ENCODE measurements at regions not wholly inside any gene's neighbourhood (a gene's known extent, or its start where the extent isn't known, plus 50 kb on each side); places are given as distances from the start of the nearest gene placed in this dataset.

GRCh38 chr4:59772641-59773139, 1427.4 kb upstream of the ADGRL3 start:
- TF ChIP-seq, protein P1, sequence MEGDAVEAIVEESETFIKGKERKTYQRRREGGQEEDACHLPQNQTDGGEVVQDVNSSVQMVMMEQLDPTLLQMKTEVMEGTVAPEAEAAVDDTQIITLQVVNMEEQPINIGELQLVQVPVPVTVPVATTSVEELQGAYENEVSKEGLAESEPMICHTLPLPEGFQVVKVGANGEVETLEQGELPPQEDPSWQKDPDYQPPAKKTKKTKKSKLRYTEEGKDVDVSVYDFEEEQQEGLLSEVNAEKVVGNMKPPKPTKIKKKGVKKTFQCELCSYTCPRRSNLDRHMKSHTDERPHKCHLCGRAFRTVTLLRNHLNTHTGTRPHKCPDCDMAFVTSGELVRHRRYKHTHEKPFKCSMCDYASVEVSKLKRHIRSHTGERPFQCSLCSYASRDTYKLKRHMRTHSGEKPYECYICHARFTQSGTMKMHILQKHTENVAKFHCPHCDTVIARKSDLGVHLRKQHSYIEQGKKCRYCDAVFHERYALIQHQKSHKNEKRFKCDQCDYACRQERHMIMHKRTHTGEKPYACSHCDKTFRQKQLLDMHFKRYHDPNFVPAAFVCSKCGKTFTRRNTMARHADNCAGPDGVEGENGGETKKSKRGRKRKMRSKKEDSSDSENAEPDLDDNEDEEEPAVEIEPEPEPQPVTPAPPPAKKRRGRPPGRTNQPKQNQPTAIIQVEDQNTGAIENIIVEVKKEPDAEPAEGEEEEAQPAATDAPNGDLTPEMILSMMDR (CRISPR knock-in tag; IDR thresholded peaks at IDR 0.05) = no peak
- TF ChIP-seq CEBPB (IDR thresholded peaks at IDR 0.05; ENCODE audit: borderline replicate concordance, low read depth, low read length) (no peak), USF2 (IDR thresholded peaks at IDR 0.05; ENCODE audit: low read depth, low read length) (no peak), USF2 (CRISPR knock-in tag; IDR thresholded peaks at IDR 0.05; ENCODE audit: borderline replicate concordance) (no peak), PRPF4 (IDR thresholded peaks at IDR 0.05; ENCODE audit: low read depth, low read length, poor library complexity, severe bottlenecking) (no peak), FOXM1 (CRISPR knock-in tag; IDR thresholded peaks at IDR 0.05) (no peak), JUNB (CRISPR knock-in tag; IDR thresholded peaks at IDR 0.05; ENCODE audit: borderline replicate concordance) (no peak), ZBED4 (CRISPR knock-in tag; IDR thresholded peaks at IDR 0.05; ENCODE audit: borderline replicate concordance) (no peak)
